ENCODE measurements at regions not wholly inside any gene's neighbourhood (a gene's known extent, or its start where the extent isn't known, plus 50 kb on each side); places are given as distances from the start of the nearest gene placed in this dataset.

- no peak overlapping the region for H3K9ac ChIP-seq (ENCODE audit: insufficient read depth, low read length, poor library complexity, severe bottlenecking)
- peaks cover 0 to 2% (median 0%) of the 10 kb centered on the region in 7 donors for H3K9me3 Mint-ChIP-seq
- 100% methylated on average over 1 of the region's 2 CpGs for WGBS (ENCODE audit: insufficient coverage)
- no peak overlapping the region for H3K4me2 ChIP-seq (replicated peaks; ENCODE audit: extremely low read depth, low read length, poor library complexity, severe bottlenecking)
- no peak overlapping the region for H3K4me3 Mint-ChIP-seq
- H3K27ac Mint-ChIP-seq = no peak overlapping the region
- no peak for DNase-seq
- no peak for TF ChIP-seq CTCF (IDR thresholded peaks at IDR 0.05)
- intact Hi-C loops (cut with micrococcal nuclease) = no loop called here
- H3K9me3 ChIP-seq (replicated peaks in 1 of 2; ENCODE audit: control insufficient read depth in 1 of 2, insufficient read depth in 1 of 2, low read length in 2 of 2) = no peaks in the 10 kb centered on the region
- H3K27ac ChIP-seq (ENCODE audit: low read depth in 1 of 2, low read length in 2 of 2) = no peak overlapping the region
- H2AFZ ChIP-seq (ENCODE audit: insufficient read depth, low read depth, low read length, poor library complexity, severe bottlenecking) = no peak overlapping the region
- H3K36me3 Mint-ChIP-seq = no peaks in the 10 kb centered on the region
- H3K79me2 ChIP-seq (ENCODE audit: insufficient read depth, low read length) = no peaks in the 10 kb centered on the region
- H3K4me1 Mint-ChIP-seq = no peaks in the 10 kb centered on the region
- no peaks in the 10 kb centered on the region for H3K36me3 ChIP-seq (replicated peaks in 1 of 2; ENCODE audit: control insufficient read depth in 1 of 2, insufficient read depth in 2 of 2, low read length in 2 of 2)
- peaks cover 6 to 8% (median 7%) of the 10 kb centered on the region in 3 donors for H3K27me3 Mint-ChIP-seq (ENCODE audit: low read depth in 3 of 3)
- H3K4me1 ChIP-seq (ENCODE audit: control insufficient read depth in 1 of 2, insufficient read depth in 2 of 2, low read length in 2 of 2) = no peaks in the 10 kb centered on the region
- H4K20me1 ChIP-seq (ENCODE audit: insufficient read depth, low read length) = no peaks in the 10 kb centered on the region
- H3K4me3 ChIP-seq (replicated peaks in 1 of 3; ENCODE audit: low read depth in 2 of 3, low read length in 3 of 3) = no peak overlapping the region
- H3K27me3 ChIP-seq (ENCODE audit: control insufficient read depth in 2 of 2, insufficient read depth in 2 of 2, low read length in 2 of 2) = peaks cover 0 to 4% of the 10 kb centered on the region in 2 donors
Measured at GRCh38 chr2:78963881-78964280, 61.6 kb upstream of the REG3G start.

GRCh38 chr2:78967294-78967693 lies 58.2 kb upstream of the REG3G start:
- Histone ChIP-seq H3K4me2 (replicated peaks; ENCODE audit: extremely low read depth, low read length, poor library complexity, severe bottlenecking) (no peak overlapping the region), H4K20me1 (ENCODE audit: insufficient read depth, low read length) (no peaks in the 10 kb centered on the region), H3K9me3 (replicated peaks in 1 of 2; ENCODE audit: control insufficient read depth in 1 of 2, insufficient read depth in 1 of 2, low read length in 2 of 2) (no peaks in the 10 kb centered on the region), H2AFZ (ENCODE audit: insufficient read depth, low read depth, low read length, poor library complexity, severe bottlenecking) (no peak overlapping the region), H3K27me3 (ENCODE audit: control insufficient read depth in 2 of 2, insufficient read depth in 2 of 2, low read length in 2 of 2) (peaks cover 0 to 4% of the 10 kb centered on the region in 2 donors), H3K27ac (ENCODE audit: low read depth in 1 of 2, low read length in 2 of 2) (no peak overlapping the region), H3K79me2 (ENCODE audit: insufficient read depth, low read length) (no peaks in the 10 kb centered on the region), H3K4me3 (replicated peaks in 1 of 3; ENCODE audit: low read depth in 2 of 3, low read length in 3 of 3) (no peak overlapping the region), H3K4me1 (ENCODE audit: control insufficient read depth in 1 of 2, insufficient read depth in 2 of 2, low read length in 2 of 2) (no peaks in the 10 kb centered on the region), H3K9ac (ENCODE audit: insufficient read depth, low read length, poor library complexity, severe bottlenecking) (no peak overlapping the region), H3K36me3 (replicated peaks in 1 of 2; ENCODE audit: control insufficient read depth in 1 of 2, insufficient read depth in 2 of 2, low read length in 2 of 2) (no peaks in the 10 kb centered on the region)
- Mint-ChIP-seq H3K27ac (no peak overlapping the region), H3K9me3 (peaks cover 0 to 2% (median 0%) of the 10 kb centered on the region in 7 donors), H3K4me1 (no peaks in the 10 kb centered on the region), H3K4me3 (no peak overlapping the region), H3K27me3 (ENCODE audit: low read depth in 3 of 3) (peaks cover 5 to 8% (median 7%) of the 10 kb centered on the region in 3 donors), H3K36me3 (no peaks in the 10 kb centered on the region)
- TF ChIP-seq CTCF (IDR thresholded peaks at IDR 0.05) = no peak
- 84% methylated on average over 2 of the region's 4 CpGs for WGBS (ENCODE audit: insufficient coverage)
- no peak for DNase-seq
- intact Hi-C loops (cut with micrococcal nuclease) = no loop called here

All from CD14-positive monocyte (primary cell).